ENCODE measurements at regions not wholly inside any gene's neighbourhood (a gene's known extent, or its start where the extent isn't known, plus 50 kb on each side); places are given as distances from the start of the nearest gene placed in this dataset.
"Not testable (repeated sequence)": the region's sequence is repeated elsewhere in the genome, so short reads cannot be mapped to it uniquely, and the experiment has no call there.

DNA sequence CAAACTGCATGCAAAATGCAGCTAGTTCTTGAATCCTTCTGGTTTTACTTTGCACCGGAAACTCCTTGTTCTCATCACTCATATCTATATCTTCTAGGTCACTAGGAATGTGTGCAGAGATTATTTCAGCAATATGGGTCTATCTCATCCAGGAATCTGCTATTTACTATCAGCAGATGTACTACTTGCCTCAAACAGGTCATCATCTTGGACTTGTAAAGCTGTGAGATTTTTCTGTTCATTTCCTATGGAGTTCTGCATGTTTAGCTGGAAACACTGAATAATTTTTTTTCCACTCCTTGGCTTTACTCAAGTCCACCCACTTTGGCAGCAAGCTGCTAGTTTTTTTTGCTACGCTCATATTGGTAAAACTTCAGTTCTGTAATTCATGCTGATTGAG lies 334.8 kb downstream of the RPIA start:
- not testable (repeated sequence) for DNase-seq

DNA sequence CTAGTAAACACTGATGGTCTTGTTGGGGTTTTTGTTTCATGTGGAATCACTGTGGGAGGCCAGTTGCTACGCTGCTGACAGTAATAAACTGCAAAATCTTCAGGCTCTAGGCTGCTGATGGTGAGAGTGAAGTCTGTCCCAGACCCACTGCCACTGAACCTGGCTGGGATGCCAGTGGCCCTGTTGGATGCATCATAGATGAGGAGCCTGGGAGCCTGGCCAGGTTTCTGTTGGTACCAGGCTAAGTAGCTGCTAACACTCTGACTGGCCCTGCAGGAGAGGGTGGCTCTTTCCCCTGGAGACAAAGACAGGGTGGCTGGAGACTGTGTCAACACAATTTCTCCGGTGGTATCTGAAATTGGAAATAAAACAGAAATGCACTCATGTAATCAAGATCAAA lies 335.6 kb downstream of the RPIA start:
- not testable (repeated sequence) for DNase-seq

DNA sequence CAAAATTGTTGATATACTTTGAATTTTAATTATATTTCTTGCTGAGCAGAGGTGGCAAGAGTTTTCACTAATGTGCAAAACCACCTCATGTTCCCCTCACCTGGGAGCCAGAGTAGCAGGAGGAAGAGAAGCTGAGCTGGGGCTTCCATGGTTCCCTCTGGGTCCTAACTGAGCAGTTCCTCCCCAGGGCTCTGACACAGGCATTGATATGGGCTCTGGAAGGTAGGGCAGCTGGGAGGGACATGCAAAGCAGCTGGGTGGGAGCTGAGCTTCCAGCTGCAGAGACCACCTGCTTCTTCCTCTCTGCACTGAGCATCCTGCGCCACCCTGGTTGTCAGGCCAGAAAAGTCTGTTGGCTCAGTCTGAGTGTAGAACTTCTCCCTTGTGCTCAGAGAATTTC lies 336.1 kb downstream of the RPIA start:
- DNase-seq, result not testable (repeated sequence)

DNA sequence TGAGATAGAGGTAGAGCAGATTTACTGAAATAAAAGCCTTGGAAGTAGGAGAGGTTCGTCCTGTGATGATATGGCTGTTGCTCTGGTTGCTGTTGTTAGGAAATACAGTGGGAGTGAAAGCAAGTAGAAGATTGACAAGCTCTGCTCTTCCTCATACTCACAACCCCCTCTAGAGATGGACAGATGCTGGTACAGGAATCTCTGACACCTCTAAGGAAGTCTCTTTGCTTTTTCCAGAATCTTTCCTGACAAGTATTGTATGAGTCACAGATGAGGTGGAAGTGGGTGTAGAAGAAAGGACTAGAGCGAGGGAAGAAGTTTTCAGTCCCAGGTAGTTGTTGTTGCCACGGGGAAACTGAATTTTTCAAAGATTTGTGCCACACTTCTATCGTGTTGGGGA lies 337.8 kb downstream of the RPIA start:
- DNase-seq, result not testable (repeated sequence)

DNA sequence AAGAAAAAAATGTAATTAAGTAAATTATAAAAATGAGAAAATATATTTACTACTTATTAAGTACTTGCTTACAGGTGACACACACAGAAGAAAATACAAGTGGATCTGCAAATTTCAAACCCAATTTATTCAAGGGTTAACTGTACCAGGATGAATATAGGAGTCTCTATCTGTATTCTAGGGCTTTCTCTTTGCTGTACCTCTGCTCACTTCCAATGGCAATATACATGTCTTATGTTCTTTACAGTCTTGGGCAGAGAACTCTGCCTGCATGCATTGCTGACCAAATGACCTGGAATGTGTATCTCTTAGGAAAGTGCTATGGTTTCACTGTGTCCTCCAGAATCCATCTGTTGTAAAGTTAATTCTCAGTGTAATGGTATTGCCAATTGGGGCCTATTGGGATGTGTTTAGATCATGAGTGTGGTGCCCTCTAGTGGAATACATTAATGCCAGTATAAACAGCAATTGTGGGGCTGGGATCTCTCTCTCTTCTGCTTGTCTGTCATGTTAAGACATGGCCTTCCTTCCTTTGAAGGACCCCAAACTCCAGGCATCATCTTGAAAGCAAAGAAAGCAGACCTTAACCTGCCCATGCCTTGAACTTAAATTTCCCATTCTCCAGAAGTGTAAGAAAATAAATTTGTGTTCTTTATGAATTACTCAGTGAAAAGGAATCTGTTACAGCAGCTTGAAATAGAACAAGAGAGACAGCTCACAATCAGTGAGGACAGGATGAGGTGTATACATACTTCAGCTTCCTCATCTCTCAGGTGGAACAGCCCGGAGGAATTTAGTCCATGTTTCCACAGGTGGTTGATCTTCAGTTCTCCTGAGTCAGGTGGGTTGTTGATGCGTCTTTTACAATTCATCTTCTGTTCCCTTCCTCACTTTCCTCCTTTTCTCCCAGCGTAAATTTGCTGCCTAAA lies 356.9 kb downstream of the RPIA start:
- peak; percentile 35 for DNase-seq

DNA sequence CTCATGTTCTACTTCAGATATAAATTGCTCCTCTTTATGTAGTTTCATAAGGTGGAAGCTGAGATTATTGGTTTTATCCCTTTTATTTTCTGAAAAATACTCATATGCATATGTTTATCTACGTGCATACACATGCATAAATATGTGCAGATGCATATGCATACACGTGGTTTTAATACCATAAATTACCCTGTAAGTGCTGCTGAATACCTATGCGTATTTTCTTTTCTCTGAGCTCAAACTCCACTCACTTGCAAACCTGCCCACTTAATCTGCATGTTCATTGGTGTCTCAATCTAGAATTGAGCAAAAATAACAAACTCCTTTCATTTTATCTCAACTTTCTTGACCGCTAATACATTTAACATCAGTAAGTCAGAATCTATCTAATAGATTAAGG lies 367.1 kb downstream of the RPIA start:
- DNase-seq, result not testable (repeated sequence)

DNA sequence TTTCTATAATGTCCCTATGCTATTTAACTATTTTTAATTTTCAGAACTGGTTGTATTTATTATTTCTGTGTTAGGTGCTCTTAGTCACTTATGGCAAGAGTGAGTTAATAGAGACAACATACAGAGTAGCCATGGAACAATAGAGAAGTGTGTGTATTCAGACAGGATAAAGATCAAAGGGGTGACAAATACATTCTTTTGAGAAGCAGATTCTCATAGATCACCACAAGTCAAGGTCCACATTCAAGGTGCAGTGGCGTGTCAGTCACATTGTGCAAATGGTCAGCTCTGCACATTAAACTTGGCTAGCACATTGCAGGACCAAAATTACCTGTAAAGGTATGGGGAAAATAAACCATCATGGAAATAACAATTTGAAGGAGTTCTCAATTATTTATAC lies 369.7 kb downstream of the RPIA start:
- not testable (repeated sequence) for DNase-seq

DNA sequence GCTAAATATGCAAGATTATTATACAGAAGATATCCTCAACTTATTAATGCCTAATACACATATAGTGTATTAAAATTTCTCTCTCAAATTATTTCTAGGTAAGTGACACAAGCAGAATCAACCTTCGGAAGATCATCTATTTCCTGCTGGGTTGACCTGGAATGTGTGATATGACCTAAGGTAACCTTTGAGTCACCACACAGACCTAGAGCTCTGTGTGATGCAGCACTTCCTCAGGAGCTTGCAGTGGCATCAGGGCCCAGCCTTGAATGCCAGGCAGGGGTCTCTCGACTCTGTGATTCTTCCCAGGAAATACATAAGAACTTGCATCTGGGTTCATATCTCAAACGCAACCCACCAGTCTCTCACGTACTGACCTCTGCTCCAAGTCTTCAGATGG lies 385.3 kb downstream of the RPIA start:
- not testable (repeated sequence) for DNase-seq

DNA sequence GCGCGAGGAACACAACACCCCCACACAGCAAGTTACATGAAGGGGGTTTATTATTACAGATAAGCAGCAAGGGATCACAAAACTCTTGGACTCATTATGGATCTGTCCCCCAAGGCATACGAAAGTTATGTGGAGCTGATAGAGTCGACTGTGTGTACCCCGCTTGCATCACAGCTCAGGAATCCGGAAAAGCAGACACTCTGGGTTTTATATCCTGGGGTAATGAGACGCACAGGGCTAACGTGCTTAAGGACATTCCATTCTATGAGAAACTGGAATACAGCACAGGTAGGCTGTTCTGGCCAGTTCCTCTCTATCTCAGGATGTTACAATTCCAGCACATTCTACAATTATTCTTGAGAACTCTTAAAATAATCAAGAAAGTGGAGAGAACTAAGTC lies 401.4 kb downstream of the RPIA start:
- DNase-seq, result not testable (repeated sequence)

DNA sequence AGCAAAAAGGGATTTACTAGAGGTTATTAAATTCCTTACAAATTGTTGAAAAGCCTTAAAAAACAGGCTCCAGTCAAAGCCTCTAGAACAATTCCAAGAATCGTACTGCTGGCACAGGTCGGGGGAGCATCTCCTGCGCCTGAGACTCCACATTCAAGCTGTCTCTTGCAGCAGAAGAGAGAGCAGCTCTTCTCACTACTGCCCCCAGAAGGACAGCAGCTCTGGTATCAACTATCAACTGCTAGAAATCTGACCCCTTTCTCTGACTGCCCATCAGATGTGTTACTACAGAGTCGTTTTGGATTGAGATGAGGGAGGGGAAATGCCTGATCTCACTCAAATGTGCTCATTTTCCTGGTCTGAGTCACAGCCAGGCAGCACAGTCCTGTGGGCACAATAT lies 403.6 kb downstream of the RPIA start:
- peak; percentile 14 for DNase-seq

DNA sequence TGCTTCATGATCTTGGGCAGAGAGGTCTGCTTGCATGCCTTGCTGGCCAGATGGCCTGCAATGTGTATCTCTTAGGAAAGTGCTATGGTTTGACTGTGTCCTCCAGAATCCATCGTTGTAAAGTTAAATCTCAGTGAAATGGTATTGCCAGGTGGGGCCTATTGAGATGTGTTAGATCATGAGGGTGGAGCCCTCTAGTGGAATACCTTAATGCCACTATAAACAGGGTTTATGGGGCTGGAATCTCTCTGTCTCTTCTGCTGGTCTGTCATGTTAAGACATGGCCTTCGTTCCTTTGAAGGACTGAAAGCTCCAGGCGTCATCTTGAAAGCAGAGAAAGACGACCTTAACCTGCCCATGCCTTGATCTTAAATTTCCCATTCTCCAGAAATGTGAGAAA lies 411.1 kb downstream of the RPIA start:
- not testable (repeated sequence) for DNase-seq

DNA sequence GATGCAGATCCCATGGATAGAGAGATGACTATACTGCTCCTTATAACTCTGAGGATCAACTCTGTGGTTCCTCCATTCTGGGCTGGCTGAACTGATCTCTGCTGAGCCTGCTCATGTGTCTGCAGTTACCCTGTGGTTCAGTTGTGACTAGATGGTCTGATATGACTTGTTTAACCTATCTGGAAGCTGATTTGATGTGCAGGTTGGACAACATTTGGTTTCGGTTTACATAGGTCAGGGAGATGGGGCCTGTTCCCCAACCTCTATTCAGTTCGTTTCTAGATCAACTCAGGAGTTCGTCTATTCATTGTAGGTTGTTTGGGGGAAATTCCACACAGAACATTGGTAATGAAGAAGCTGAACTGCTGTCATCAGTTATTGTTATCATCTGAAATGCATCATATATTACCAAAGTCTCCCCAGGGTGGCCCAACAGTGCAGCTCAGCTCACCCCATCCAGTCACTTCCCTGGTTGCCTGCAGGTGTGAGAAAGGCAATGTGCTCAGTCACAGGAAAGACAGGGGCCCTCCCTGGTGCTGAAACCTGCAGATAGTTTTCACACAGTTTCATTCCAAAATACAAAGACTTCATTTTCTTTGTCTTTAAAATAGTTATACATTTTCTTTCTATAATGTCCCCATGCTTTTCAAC lies 415.0 kb downstream of the RPIA start:
- not testable (repeated sequence) for DNase-seq

DNA sequence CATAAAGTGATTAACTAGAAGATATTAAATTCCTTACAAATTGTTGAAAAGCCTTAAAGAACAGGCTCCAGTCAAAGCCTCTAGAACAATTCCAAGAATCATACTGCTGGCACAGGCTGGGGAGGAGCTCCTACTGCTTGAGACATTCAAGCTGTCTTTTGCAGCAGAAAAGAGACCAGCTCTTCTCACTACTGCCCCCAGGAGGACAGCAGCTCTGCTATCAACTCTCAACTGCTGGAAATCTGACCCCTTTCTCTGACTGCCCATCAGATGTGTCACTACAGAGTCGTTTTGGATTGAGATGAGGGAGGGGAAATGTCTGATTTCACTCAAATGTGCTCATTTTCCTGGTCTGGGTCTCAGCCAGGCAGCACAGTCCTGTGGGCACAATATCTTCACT lies 421.0 kb downstream of the RPIA start:
- DNase-seq, result peak; percentile 45

DNA sequence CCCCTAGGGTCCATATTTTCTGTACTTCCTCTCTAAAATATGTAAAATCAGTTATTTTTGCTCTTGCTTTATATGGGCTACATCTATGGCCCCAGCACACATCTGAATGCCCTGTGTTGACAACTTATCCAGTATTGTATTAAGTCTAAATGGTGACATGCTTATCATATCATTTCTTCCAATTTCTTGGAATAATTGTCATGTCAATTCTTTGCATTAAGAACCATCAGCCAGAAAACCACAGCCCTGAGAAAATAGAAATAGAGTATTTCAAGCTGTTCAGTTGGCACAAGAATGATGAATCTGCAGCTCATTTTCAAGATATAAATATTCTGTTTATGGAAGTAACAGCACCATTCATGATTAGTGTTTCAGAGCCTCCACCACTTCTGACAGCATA lies 421.8 kb downstream of the RPIA start:
- not testable (repeated sequence) for DNase-seq

DNA sequence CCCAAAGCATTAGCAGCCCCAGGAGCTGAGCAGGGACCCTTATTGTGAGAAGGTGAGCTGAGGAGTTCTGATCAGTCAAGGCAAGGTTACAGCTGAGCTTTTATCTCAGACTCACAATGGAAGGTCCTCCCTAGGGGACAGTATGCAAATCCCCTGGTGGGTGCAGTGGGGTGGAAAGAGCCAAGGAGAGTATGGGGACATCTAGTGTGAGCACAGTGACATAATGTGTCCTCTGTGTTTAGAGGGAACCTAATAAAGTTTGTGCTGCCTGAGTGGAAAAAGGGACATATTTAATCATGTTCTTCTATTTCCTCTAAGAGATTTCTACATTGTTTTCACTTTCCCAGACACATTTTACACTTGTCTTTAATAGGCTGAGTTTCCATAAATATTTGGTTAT lies 438.0 kb downstream of the RPIA start:
- not testable (repeated sequence) for DNase-seq

DNA sequence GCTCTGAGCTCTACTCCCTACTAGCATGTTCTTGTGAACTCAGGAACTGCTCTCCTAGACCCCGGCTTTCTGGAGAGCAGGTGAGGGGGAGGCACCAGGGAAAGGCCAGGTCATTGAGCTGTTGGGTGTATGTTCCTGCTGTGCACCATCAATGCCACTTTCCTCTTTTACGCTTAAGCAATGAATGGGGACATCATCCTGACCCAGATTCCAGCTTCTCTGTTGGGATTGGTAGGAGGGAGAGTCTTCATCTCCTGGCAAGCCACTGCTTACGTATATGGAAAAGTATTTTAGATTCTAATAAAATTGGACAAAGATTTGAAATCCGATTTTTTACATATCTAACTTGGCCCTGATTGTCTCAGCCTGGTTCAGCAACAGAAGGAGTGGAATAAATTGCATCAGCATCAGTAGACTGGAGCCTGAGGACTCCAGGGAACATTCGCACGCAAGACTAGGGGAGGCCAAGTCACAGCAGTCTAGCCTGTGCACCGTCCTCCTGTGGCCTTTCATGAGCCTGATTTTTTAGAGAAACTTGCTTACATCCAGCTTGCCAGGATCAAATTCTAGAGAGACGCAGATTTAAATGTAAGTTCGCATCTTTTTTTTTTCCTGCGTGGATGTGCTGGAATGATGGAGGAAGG lies 439.3 kb downstream of the RPIA start:
- DNase-seq, result not testable (repeated sequence)

DNA sequence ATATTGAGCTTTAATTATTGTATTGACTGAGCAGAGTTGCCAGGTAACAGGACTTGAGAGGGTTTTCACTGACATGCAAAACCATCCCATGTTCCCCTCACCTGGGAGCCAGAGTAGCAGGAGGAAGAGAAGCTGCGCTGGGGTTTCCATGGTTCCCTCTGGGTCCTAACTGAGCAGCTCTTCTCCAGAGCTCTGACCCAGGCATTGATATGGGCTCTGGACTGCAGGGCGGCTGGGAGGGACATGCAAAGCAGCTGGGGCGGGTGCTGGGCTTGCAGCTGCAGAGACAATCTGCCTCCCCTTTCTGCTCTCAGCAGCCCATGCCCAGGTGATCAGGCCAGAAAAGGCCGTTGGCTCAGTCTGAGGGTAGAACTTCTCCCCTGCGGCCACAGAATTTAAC lies 451.5 kb downstream of the RPIA start:
- not testable (repeated sequence) for DNase-seq

DNA sequence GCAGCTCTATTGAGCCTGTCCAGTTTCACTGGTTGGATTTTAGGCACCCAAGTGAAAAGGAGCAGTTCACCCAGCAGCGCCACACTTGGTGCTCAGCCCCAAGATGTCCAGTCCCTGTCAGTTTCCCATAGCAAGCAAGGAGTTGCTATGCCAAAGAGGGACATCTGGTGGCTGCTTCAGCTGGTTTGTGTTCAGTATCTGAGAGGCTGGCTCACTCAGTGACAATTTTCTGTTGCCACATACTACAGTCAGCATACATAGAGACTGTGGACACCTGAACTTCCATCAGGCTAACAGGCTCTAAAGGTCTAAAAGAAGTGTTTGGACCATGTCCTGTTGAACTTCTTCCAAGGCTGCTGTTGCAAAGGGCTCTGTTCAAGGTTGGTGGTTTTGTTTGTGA lies 453.9 kb downstream of the RPIA start:
- not testable (repeated sequence) for DNase-seq

DNA sequence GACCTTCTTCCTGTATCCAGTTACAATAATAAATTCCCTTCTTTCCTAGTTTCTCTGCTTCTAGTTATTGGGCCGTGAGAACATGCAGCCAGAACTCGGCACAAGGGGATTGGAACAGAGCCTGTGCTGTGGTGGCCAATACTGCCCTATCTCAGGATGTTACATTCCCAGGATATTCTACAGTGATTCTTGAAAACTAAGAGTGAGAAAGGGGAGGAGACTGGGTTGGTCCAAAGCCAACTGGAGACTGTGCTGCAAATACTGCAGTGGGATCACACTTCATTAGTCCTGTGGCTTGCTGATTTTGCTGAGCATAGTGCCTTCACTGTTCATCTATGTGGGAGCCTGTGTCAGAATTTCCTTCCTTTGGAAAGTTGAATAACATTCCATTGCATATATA lies 456.8 kb downstream of the RPIA start:
- DNase-seq, result peak; percentile 62

DNA sequence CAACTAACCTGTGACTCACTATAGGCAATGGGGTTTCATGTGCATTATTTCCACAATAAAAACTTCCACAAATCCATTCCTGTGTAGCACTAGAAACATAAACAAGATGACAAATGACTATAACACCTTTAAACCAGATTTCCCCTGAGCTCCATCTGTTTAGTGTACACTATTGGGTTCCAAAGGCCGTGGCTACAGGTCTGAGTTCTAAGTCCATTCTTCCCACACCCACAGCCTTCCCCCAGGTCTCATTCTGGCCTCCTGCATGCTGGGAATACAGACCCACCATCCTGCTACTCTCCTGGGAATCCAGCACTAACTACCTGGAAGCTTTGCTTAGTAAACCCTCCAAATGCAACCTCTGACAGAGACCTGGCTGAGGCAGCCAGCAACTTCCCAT lies 460.2 kb downstream of the RPIA start:
- not testable (repeated sequence) for DNase-seq

DNA sequence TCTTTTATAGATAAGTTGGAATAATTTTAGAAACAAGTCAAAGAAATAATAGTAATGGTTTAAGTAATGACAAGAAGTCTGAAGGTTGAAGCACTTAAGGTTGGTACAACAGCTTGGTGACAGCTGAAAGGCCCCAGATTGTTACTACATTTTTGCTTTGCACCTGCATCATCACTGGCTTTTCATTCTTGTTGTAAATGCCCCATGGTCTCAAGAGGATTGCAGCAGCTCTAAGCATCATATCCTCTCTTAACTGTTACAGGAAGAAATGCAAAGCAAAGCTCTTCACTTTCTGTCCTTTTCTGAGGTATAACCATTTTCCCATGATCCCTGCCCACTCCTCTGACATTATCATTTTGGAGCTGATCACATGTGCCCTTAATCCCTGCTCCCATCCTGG lies 461.0 kb downstream of the RPIA start:
- not testable (repeated sequence) for DNase-seq

DNA sequence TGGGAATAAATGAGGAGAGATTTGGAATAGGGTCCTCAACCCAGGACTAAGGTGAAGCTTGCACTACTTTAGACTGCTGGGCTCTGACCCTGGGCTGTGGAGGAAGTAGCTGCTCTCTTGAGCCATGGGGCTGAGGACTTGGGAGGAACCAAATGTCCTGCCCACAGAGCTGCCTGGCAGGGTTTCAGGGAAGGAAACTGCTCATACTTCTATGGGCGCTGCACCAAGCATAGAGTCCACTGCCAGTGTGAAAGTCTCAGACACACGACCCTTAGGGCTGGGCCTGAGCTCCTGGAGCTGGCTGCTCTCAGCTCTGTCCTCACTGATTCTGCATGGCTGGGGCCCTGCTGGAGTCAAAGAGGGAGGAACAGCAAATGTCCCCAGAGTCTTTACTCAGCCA lies 461.7 kb downstream of the RPIA start:
- DNase-seq, result not testable (repeated sequence)

DNA sequence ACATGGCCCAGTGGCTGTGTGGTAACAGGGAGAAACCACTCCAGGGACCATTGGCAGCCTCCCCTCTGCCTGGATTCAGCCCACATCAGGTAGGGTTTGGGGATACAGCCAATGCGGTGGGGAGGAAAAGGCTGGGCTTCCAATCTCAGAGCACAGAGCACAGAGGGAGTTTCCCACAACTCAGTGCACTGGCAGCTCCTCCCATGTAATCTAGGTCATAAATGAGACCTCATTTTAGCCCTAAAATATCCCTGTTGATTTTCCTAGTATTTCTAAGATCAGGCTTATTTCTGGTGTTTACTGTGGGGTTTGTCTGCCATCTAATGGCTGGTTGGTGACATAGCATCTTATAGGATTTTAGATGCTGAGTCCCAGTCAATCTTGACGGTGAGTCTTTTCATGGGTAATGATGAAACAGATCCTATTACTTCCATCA lies 462.8 kb downstream of the RPIA start:
- not testable (repeated sequence) for DNase-seq

DNA sequence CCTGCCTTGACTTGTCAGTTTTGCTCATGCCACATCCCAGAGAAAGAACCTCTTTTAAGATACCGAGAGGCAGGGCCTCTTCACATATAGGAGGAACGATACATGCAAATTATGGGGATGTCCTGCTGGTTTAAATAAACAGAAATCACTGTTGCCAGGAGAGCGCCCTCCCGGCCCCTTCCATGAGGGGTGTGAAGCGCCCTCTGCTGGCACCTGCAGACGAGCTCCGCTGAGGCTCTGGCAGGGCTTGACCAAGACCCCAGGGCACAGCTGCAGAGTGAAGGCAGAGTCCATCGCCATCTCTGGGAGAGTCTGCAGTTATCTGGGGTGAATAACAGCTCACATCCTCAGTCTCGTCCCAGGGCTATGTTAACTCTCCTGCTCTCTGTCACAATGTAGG lies 468.8 kb downstream of the RPIA start:
- not testable (repeated sequence) for DNase-seq

Data from right hindlimb (tissue), 1 donor.